Peyer's patch (tissue), 4 donors: ENCODE measurements at regions not wholly inside any gene's neighbourhood (a gene's known extent, or its start where the extent isn't known, plus 50 kb on each side); places are given as distances from the start of the nearest gene placed in this dataset.

Experiments used
- CTCF ChIP-seq, 6 experiments: fragments of 450-650 bp in 4 of 6; fragments of 200-600 bp in 2 of 6; sonication (generic) in 1 of 6; IDR thresholded peaks; one replicate each; pipeline ENCODE4 v1.5.1; 2017 to 2019; ENCODE audit warnings: antibody characterized with exemption in 6 of 6, mild to moderate bottlenecking in 3 of 6, moderate library complexity in 1 of 6
- POLR2A ChIP-seq, 2 donors: fragments of 450-650 bp; IDR thresholded peaks; one replicate each; pipeline ENCODE4 v1.5.1; 2017; ENCODE audit warnings: antibody characterized with exemption in 2 of 2, mild to moderate bottlenecking in 2 of 2, moderate library complexity in 2 of 2

GRCh38 chr10:109203646-109204353, 719.5 kb downstream of the XPNPEP1 start:
- TF ChIP-seq CTCF (IDR thresholded peaks at IDR 0.05): no peak
- TF ChIP-seq POLR2A (IDR thresholded peaks at IDR 0.05): no peak
